B cell (primary cell): ENCODE measurements at regions not wholly inside any gene's neighbourhood (a gene's known extent, or its start where the extent isn't known, plus 50 kb on each side); places are given as distances from the start of the nearest gene placed in this dataset.

ENCODE experiments used
- ATAC-seq: fragments of 200-7000 bp; cut with Tn5 transposase; one replicate; pipeline ENCODE4 v1.10.0; 2021; ENCODE audit warnings: low read depth, mild to moderate bottlenecking, moderate number of reproducible peaks, moderate library complexity
- CTCF ChIA-PET: fragments of 350-600 bp; sonication (Branson Sonifier 250); formaldehyde crosslinking; loops from one replicate; lab custom pipeline; 2021; ENCODE audit warnings: antibody characterized with exemption, inconsistent platforms; lab: Charles Lee
- POLR2A ChIA-PET: fragments of 350-600 bp; sonication (Branson Sonifier 250); formaldehyde crosslinking; loops from one replicate; lab custom pipeline; 2021; ENCODE audit warnings: antibody characterized with exemption; lab: Charles Lee
- DNase-seq: peaks from one replicate; pipeline ENCODE4 v3.0.0; 2013
- H2AFZ ChIP-seq: 2 replicates; pipeline ENCODE4 v1.6.1; 2012; ENCODE audit warnings: mild to moderate bottlenecking, low read depth, low read length; ENCODE audit not compliant: insufficient read depth, poor library complexity, severe bottlenecking
- H3K27ac ChIP-seq, 2 donors: 1 replicate in 1 of 2; 2 replicates in 1 of 2; pipeline ENCODE4 v1.5.1; 2012 to 2013; ENCODE audit warnings: low read length in 2 of 2, mild to moderate bottlenecking in 2 of 2, moderate library complexity in 1 of 2
- H3K27me3 ChIP-seq, 4 experiments: fragments of 200-600 bp in 1 of 4; sonication (generic) in 1 of 4; replicated peaks in 1 of 4; 1 replicate in 2 of 4; 2 replicates in 2 of 4; pipeline versions ENCODE4 v1.6.1 to v1.7.0; 2013 to 2016; ENCODE audit warnings: low read length in 3 of 4, mild to moderate bottlenecking in 2 of 4, mixed read lengths in 1 of 4, moderate library complexity in 1 of 4; ENCODE audit not compliant: insufficient read depth in 4 of 4, control insufficient read depth in 3 of 4; ENCODE audit errors: control extremely low read depth in 1 of 4
- H3K36me3 ChIP-seq, 2 experiments: replicated peaks in 1 of 2; 1 replicate in 1 of 2; 2 replicates in 1 of 2; pipeline versions ENCODE4 v1.6.1 to v1.7.1; 2013; ENCODE audit warnings: low read length in 1 of 2; ENCODE audit not compliant: insufficient read depth in 2 of 2, control insufficient read depth in 1 of 2; ENCODE audit errors: control extremely low read depth in 1 of 2, extremely low read depth in 1 of 2
- H3K4me1 ChIP-seq, 2 donors: fragments of 200-600 bp in 1 of 2; sonication (generic) in 1 of 2; 1 replicate in 1 of 2; 2 replicates in 1 of 2; pipeline versions ENCODE4 v1.5.1 to v1.6.1; 2013 to 2017; ENCODE audit warnings: low read length in 2 of 2; ENCODE audit not compliant: control insufficient read depth in 2 of 2, insufficient read depth in 2 of 2
- H3K4me2 ChIP-seq: replicated peaks from 2 replicates; pipeline ENCODE3; 2012; ENCODE audit warnings: mild to moderate bottlenecking, low read depth, low read length; ENCODE audit not compliant: poor library complexity, severe bottlenecking
- H3K4me3 ChIP-seq, 5 experiments: fragments of 200-600 bp in 1 of 5; sonication (generic) in 1 of 5; 1 replicate in 3 of 5; 2 replicates in 2 of 5; pipeline versions ENCODE4 v1.5.1 to v1.7.0; 2011 to 2016; ENCODE audit warnings: low read length in 4 of 5, mild to moderate bottlenecking in 4 of 5, low read depth in 2 of 5, control low read depth in 1 of 5, moderate library complexity in 1 of 5; ENCODE audit not compliant: insufficient read depth in 1 of 5; ENCODE audit errors: control extremely low read depth in 1 of 5, extremely low read depth in 1 of 5
- H3K79me2 ChIP-seq: fragments of 200-600 bp; sonication (generic); one replicate; pipeline ENCODE4 v1.6.0; 2016; ENCODE audit warnings: low read length; ENCODE audit not compliant: control insufficient read depth, insufficient read depth
- H3K9ac ChIP-seq: fragments of 200-600 bp; sonication (generic); 2 replicates; pipeline ENCODE4 v1.6.1; 2017; ENCODE audit warnings: mild to moderate bottlenecking, low read length, moderate library complexity
- H3K9me3 ChIP-seq, 3 donors: one replicate each; pipeline versions ENCODE4 v1.6.1 to v1.7.1; 2013; ENCODE audit warnings: low read length in 2 of 3; ENCODE audit not compliant: control insufficient read depth in 2 of 3, insufficient read depth in 1 of 3; ENCODE audit errors: control extremely low read depth in 1 of 3
- H4K20me1 ChIP-seq: 2 replicates; pipeline ENCODE4 v1.6.0; 2012; ENCODE audit warnings: mild to moderate bottlenecking, low read length; ENCODE audit not compliant: insufficient read depth, control insufficient read depth, poor library complexity, severe bottlenecking
- H3K27ac Mint-ChIP-seq: one replicate; pipeline ENCODE4 v1.8.0; 2021; ENCODE audit warnings: mixed read lengths
- H3K27me3 Mint-ChIP-seq: one replicate; pipeline ENCODE4 v1.8.0; 2021; ENCODE audit warnings: mixed read lengths
- H3K4me1 Mint-ChIP-seq: one replicate; pipeline ENCODE4 v1.8.0; 2021; ENCODE audit warnings: mixed read lengths
- H3K4me3 Mint-ChIP-seq: one replicate; pipeline ENCODE4 v1.8.0; 2021; ENCODE audit warnings: mixed read lengths
- H3K9me3 Mint-ChIP-seq: one replicate; pipeline ENCODE4 v1.8.0; 2022; ENCODE audit warnings: mixed read lengths; ENCODE audit not compliant: insufficient read depth
- CTCF ChIP-seq: fragments of 200-600 bp; IDR thresholded peaks from one replicate; pipeline ENCODE4 v1.8.0; 2022; ENCODE audit warnings: antibody characterized with exemption, mild to moderate bottlenecking
- EZH2 ChIP-seq: IDR thresholded peaks from 2 replicates; pipeline ENCODE4 v1.6.1; 2012; ENCODE audit warnings: borderline replicate concordance, low read depth, mild to moderate bottlenecking, moderate library complexity, low read length; ENCODE audit not compliant: insufficient read depth, poor library complexity, severe bottlenecking
- WGBS: methylation state at CpG from one replicate; pipeline ENCODE4 v1.1.5; 2013; ENCODE audit warnings: missing lambda C conversion rate; ENCODE audit not compliant: insufficient coverage; 5-methylcytosine and 5-hydroxymethylcytosine counted together
- intact Hi-C: fragments of 100-400 bp; cut with micrococcal nuclease; formaldehyde crosslinking; loops from one replicate; pipeline ENCODE4 v1.10.0; 2022

GRCh38 chr3:158925021-158925420 is 123.2 kb downstream of the MFSD1 start:
- intact Hi-C loops, result no loop called here
- no peaks in the 10 kb centered on the region for H3K4me1 Mint-ChIP-seq
- Histone ChIP-seq H2AFZ (no peak overlapping the region), H3K9ac (no peak overlapping the region), H3K36me3 (no peaks in the 10 kb centered on the region), H3K27me3 (no peaks in the 10 kb centered on the region), H4K20me1 (no peaks in the 10 kb centered on the region), H3K4me3 (no peak overlapping the region), H3K27ac (no peak overlapping the region), H3K4me2 (no peak overlapping the region), H3K4me1 (no peaks in the 10 kb centered on the region), H3K9me3 (no peaks in the 10 kb centered on the region), H3K79me2 (no peaks in the 10 kb centered on the region)
- ChIA-PET POLR2A (no interaction called here), CTCF (no interaction called here)
- ATAC-seq (no peak), DNase-seq (no peak)
- no peak overlapping the region for H3K27ac Mint-ChIP-seq
- no peaks in the 10 kb centered on the region for H3K9me3 Mint-ChIP-seq
- 89% methylated on average over 2 of the region's 5 CpGs for WGBS
- peaks cover 14% of the 10 kb centered on the region for H3K27me3 Mint-ChIP-seq
- no peak overlapping the region for H3K4me3 Mint-ChIP-seq
- TF ChIP-seq EZH2 (no peak), CTCF (no peak)

GRCh38 chr3:158925828-158926494 is 124.1 kb downstream of the MFSD1 start:
- Mint-ChIP-seq H3K27ac (no peak overlapping the region), H3K4me1 (no peaks in the 10 kb centered on the region), H3K27me3 (peaks cover 14% of the 10 kb centered on the region), H3K9me3 (no peaks in the 10 kb centered on the region), H3K4me3 (no peak overlapping the region)
- WGBS, result 87% methylated on average over 5 of the region's 5 CpGs
- TF ChIP-seq EZH2 (no peak), CTCF (no peak)
- intact Hi-C loops, result no loop called here
- POLR2A ChIA-PET, result no interaction called here
- ATAC-seq (no peak), DNase-seq (no peak)
- H3K9me3 ChIP-seq, result no peaks in the 10 kb centered on the region
- no peaks in the 10 kb centered on the region for H3K4me1 ChIP-seq
- no peak overlapping the region for H2AFZ ChIP-seq
- no peaks in the 10 kb centered on the region for H3K79me2 ChIP-seq
- no peak overlapping the region for H3K9ac ChIP-seq
- no peaks in the 10 kb centered on the region for H4K20me1 ChIP-seq
- no peak overlapping the region for H3K27ac ChIP-seq
- H3K4me2 ChIP-seq, result no peak overlapping the region
- CTCF ChIA-PET, result no interaction called here
- H3K27me3 ChIP-seq, result no peaks in the 10 kb centered on the region
- no peaks in the 10 kb centered on the region for H3K36me3 ChIP-seq
- no peak overlapping the region for H3K4me3 ChIP-seq
